Amniotic epithelial cell (primary cell): ENCODE measurements at regions not wholly inside any gene's neighbourhood (a gene's known extent, or its start where the extent isn't known, plus 50 kb on each side); places are given as distances from the start of the nearest gene placed in this dataset.

Source experiments
- DNase-seq: peaks from one replicate; pipeline ENCODE4 v3.0.0-alpha.2; 2010; ENCODE audit warnings: low read depth

- no peak for DNase-seq
Measured at GRCh38 chr7:35339811-35340210, 85.9 kb upstream of the TBX20 start.

- DNase-seq = no peak
Measured at GRCh38 chr7:35336444-35336843, 82.5 kb upstream of the TBX20 start.

- DNase-seq = peak; percentile 15
Measured at GRCh38 chr7:35334506-35334905, 80.6 kb upstream of the TBX20 start.

GRCh38 chr7:35333265-35333664 lies 79.4 kb upstream of the TBX20 start:
- no peak for DNase-seq

- no peak for DNase-seq
Measured at GRCh38 chr7:35331730-35332678, 78.1 kb upstream of the TBX20 start.

GRCh38 chr7:35329026-35329425 lies 75.1 kb upstream of the TBX20 start:
- DNase-seq = no peak

GRCh38 chr7:35319606-35320005 lies 65.7 kb upstream of the TBX20 start:
- DNase-seq = no peak

- peak; percentile 57 for DNase-seq
Measured at GRCh38 chr7:35316549-35316948, 62.6 kb upstream of the TBX20 start.

GRCh38 chr7:35315517-35315916 lies 61.6 kb upstream of the TBX20 start:
- no peak for DNase-seq

GRCh38 chr7:35314354-35314753 lies 60.5 kb upstream of the TBX20 start:
- DNase-seq = no peak

GRCh38 chr7:35313575-35313974 lies 59.7 kb upstream of the TBX20 start:
- DNase-seq = no peak
